HG03439 (cell line): ENCODE measurements at regions not wholly inside any gene's neighbourhood (a gene's known extent, or its start where the extent isn't known, plus 50 kb on each side); places are given as distances from the start of the nearest gene placed in this dataset.
A peak's percentile ranks its signal among the peaks of the same experiment; 100 is the strongest.
"Not testable (repeated sequence)": the region's sequence is repeated elsewhere in the genome, so short reads cannot be mapped to it uniquely, and the experiment has no call there.

ENCODE experiments used
- ATAC-seq: cut with Tn5 transposase; IDR thresholded peaks from one replicate; pipeline ENCODE4 v1.9.1; 2021; ENCODE audit warnings: mild to moderate bottlenecking, moderate library complexity; ENCODE audit not compliant: unreplicated experiment

DNA sequence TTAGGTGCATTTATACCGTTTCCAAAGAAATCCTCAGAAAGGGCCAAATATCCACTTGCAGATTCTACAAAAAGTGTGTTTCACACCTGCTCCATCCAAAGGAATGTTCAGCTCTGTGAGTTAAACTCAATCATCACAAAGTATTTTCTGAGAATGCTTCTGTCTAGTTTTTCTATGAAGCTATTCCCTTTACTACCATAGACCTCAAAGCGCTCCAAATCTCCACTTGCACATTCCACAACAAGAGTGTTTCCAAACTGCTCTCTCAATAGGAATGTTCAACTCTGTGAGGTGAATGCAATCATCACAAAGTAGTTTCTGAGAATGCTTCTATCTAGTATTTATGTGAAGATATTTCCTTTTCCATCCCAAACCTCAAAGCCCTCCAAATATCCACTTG, 412.7 kb upstream of the WSB1 start:
- not testable (repeated sequence) for ATAC-seq

DNA sequence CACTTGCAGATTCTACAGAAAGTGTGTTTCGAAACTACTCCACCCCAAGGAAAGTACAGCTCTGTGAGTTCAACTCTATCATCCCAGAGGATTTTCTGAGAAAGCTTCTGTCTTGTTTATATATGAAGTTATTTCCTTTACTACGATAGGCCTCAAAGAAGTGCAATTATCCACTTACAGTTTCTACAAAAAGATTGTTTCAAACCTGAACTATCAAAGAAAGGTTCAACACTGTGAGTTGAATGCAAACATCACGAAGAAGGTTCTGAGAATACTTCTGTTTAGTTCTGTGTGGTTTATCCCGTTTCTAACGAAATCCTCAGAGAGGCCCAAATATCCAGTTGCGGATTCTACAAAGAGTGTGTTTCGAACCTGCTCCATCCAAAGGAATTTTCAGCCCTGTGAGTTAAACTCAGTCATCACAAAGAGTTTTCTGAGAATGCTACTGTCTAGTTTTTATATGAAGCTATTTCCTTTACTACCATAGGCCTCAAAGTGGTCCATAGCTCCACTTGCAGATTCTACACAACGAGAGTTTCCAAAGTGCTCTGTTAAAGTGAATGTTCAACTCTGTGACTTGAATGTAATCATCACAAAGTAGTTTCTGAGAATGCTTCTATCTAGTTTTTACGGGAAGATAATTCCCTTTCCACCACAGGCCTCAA, 411.7 kb upstream of the WSB1 start:
- ATAC-seq = peak; percentile 49

DNA sequence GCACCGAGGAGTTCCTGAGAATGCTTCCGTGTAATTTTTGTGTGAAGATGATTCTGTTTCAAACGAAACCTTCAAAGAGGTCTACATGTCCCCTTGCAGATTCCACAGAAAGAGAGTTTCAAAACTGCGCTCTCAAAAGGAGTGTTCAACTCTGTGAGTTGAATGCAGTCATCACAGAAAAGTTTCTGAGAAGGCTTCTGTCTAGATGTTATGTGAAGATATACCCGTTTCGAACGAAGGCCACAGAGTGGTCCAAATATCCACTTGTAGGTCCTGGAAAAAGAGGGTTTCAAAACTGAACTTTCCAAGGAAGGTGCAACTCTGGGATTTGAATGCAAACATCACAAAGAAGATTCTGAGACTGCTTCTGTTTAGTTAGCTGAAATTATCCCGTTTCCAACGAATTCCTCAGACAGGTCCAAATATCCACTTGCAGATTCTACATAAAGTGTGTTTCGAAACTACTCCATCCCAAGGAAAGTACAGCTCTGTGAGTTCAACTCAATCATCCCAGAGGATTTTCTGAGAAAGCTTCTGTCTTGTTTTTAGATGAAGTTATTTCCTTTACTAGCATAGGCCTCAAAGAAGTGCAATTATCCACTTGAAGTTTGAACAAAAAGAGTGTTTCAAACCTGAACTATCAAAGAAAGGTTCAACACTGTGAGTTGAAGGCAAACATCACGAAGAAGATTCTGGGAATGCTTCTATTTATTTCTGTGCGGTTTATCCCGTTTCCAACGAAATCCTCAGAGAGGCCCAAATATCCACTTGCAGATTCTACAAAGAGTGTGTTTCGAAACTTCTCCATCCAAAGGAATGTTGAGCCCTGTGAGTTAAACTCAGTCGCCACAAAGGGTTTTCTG, 409.8 kb upstream of the WSB1 start:
- ATAC-seq = not testable (repeated sequence)

DNA sequence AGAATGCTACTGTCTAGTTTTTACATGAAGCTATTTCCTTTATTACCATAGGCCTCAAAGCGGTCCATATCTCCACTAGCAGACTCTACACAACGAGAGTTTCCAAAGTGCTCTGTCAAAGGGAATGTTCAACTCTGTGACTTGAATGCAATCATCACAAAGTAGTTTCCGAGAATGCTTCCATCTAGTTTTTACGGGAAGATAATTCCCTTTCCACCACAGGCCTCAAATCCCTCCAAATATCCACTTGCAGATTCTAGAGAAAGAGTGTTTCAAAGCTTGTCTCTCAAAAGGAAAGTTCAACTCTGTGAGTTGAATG, 409.2 kb upstream of the WSB1 start:
- ATAC-seq = not testable (repeated sequence)

DNA sequence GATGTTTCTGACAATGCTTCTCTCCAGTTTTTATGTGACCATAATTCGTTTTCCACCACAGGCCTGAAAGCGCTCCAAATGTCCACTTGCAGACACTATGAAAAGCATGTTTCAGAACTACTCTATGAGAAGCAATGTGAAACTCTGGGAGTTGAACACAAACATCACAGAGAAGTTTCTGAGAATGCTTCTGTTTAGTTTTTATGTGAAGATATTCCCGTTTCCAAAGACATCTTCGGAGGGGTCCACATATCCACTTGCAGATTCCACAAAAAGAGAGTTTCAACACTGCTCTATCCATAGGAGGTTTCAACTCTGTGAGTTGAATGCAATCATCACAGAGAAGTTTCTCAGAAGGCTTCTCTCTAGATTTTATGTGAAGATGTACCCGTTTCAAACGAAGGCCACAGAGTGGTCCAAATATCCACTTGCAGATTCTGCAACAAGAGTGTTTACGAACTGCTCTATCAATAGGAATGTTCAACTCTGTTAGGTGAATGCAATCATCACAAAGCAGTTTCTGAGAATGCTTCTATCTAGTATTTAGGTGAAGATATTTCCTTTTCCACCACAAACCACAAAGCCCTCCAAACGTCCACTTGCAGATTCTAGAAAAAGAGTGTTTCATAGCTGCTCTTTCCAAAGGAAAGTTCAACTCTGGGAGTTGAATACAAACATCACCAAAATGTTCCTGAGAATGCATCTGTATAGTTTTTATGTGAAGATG, 408.5 kb upstream of the WSB1 start:
- ATAC-seq = not testable (repeated sequence)
